HPDE6-E6E7 (cell line): ENCODE measurements at regions not wholly inside any gene's neighbourhood (a gene's known extent, or its start where the extent isn't known, plus 50 kb on each side); places are given as distances from the start of the nearest gene placed in this dataset.
"Not testable (repeated sequence)": the region's sequence is repeated elsewhere in the genome, so short reads cannot be mapped to it uniquely, and the experiment has no call there.

Source experiments
- DNase-seq: peaks from one replicate; pipeline ENCODE4 v3.0.0; 2011; ENCODE audit warnings: missing footprints; ENCODE audit errors: extremely low spot score

- DNase-seq, result no peak
Measured at GRCh38 chr7:66539902-66540375, 88.7 kb upstream of the KCTD7 start.

DNA sequence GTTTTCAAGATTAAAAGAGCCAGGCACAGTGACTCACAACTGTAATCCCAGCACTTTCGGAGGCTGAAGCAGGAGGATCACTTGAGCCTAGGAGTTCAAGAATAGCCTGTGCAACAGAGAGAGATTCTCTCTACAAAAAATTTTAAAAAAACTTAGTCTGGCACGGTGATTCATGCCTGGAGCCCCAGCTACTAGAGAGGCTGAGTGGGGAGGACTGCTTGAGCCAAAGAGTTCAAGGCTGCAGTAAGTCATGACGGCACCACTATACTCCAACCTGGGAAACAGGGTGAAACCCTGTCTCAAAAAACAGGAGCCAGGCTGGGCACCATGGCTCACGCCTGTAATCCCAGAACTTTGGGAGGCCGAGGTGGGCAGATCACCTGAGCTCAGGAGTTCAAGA is 86.6 kb upstream of the KCTD7 start:
- no peak for DNase-seq

DNA sequence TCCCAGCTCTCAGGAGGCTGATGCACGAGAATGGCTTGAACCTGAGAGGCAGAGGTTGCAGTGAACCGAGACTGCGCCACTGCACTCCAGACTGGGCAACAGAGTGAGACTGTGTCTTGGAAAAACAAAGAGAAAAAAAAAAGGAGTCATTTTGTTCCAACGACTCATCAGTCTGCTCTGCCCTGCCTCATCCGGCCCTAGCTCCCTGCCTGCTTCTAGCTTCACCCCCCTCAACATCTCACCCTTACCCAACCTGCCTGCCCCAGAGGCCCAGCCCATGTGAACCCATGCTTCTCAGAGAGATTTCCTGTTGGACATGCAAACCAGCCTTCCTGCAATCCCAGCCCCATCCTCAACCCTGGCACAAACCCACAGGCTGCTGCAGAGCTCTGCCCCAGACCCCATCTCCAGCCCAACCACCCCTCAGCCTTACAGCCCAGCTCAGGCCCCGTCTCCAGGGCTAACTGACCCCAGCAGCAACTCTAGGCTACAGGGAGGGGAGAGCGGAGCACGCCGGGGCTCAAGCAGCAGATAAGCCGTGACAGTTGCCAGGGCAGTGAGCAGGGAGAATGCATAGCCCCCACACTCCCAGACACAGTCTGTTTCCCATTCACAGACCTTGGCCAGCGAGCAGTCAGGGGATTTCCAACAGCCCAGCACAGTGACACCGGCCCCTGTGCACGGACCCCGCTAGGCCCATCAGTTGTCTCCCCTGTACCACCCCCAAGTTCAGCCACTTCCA is 86.0 kb upstream of the KCTD7 start:
- DNase-seq, result no peak

DNA sequence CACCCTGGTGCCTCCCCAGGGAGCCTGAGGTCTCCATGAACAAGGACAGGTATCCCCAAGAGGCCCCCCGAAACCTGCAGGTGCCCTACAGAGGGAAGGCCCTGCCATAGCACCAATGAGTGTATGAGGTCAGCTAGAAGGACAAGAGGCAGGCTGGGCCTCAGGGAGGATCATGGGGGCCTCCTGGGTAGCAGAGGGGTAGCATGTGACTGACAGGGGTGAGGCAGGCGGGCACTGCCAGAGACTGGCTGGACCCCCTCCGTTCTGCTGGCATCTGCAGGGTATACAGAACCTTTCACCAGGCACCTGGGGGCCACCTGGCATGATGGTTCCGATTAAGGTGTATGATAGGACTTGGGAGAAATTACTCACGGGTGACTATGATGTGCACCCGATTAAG is 79.2 kb upstream of the KCTD7 start:
- DNase-seq, result no peak

DNA sequence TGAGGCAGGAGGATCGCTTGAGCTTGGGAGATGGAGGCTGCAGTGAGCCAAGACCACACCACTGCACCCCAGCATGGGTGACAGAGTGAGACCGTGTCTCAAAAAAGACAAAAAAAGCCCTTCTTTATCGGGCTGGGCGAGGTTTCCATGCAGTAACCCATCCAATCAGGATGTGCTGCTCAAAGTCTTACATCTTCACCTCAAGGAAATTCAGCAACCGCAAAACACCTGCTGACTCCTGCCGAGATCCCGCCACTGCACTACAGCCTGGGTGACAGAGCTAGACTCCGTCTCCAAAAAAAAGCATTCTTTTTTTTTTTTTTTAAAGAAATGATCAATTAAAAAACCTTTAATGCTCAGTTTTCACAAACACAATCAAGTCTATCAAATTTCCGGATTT is 75.7 kb upstream of the KCTD7 start:
- DNase-seq, result no peak

GRCh38 chr7:66553675-66554074 is 75.0 kb upstream of the KCTD7 start:
- DNase-seq, result not testable (repeated sequence)

- DNase-seq, result not testable (repeated sequence)
Measured at GRCh38 chr7:66554291-66554690, 74.4 kb upstream of the KCTD7 start.

DNA sequence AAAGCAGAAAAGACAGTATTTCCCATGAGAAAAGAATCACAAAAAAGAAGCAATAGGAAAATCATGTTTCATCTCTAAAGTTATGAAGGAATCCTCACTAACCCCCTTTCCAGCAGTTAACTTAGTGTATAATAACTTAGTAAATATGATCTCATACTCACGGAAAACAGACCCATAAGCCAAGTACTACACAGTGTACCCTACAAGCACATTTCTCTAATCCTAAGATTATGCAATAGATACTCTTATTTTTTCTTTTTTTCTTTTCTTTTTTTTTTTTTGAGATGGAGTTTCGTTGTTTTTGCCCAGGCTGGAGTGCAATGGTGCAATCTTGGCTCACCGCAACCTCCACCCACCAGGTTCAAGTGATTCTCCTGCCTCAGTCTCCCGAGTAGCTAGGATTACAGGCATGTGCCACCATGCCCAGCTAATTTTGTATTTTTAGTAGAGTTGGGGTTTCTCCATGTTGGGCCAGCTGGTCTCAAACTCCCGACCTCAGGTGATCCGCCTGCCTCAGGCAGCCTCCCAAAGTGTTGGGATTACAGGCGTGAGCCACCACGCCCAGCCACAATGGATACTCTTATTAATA is 73.7 kb upstream of the KCTD7 start:
- not testable (repeated sequence) for DNase-seq

- no peak for DNase-seq
Measured at GRCh38 chr7:66556177-66556548, 72.5 kb upstream of the KCTD7 start.

- no peak for DNase-seq
Measured at GRCh38 chr7:66556549-66557213, 72.0 kb upstream of the KCTD7 start.

- DNase-seq, result peak; percentile 54
Measured at GRCh38 chr7:66557214-66558200, 71.2 kb upstream of the KCTD7 start.

DNA sequence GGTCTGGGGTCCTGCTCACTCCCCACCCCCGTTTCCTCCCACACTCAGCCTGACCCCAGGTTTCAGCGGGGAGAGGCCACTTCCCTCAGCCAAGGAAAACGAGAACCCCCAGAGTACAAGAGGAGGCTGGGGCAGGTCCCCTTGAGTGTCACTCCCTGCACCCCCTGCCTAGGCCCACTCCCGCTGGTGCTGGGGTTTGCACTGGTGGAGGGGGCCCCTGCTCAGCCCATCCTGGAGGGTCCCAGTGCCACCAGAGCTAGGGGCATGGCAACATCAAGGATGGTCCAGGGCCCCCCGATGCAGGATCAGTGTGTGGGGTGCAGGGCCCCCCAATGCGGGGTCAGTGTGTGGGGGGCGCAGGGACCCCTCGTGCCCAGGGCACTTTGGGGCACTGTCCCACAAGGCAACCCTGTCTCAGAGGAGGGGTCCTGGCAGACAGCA is 70.5 kb upstream of the KCTD7 start:
- DNase-seq, result no peak

DNA sequence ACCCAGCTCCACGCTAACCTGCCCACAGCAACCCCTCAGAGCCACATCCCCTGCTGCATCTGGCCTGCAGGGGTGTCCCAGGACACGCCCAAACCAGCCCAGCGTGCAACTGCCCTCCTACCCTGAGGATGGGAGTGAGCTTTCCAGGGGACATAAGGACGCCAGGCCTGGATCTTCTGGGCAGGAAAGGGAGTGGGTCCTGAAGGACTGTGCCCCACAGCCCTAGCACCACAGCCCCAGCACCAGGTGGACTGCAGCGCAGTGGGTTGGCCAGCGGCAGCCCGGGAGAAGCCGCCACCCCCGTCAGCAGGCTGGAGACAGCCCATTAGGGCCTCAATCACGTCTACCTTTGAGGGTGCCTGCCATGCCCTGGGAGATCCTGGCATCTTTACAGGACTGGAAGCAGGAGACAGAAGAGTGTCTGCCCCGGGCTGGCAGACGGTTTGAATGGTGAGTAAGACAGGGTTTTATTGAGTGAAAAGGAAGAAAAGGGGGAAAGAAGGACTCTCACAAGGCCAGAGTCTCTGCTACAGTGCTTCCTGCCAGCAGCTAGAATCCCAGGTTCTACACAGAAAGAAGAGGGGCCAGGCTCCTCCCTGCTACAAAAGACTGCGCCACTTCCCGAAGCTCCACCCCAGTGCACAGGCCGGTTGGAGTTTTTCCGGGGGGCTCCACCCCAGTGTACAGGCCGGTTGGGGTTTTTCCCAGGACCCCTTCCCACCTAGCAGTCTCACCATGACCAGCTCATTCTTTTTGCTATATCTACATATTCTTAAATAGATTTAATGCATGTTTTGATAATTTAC is 69.8 kb upstream of the KCTD7 start:
- no peak for DNase-seq

DNA sequence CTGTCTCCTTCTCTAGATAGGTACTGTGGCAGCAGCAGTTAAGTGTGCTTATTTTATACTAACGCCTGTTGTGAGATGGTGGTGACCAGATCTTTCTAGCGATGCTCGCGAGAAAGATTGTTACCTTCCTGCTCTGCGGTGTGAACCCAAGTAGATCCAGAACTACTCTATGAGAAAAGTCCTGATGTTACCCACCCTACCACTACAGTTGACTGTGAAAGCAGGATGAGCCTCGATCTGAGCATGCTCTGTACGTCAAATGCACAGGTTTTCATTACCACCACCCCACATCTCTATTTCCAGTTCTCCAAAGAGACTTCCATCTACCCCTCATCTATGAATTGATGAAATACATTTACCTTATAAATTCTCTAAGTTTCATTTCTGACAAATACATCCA is 64.6 kb upstream of the KCTD7 start:
- DNase-seq, result no peak

- DNase-seq, result not testable (repeated sequence)
Measured at GRCh38 chr7:66570179-66570578, 58.5 kb upstream of the KCTD7 start.

GRCh38 chr7:66571568-66571967 is 57.1 kb upstream of the KCTD7 start:
- DNase-seq, result no peak

DNA sequence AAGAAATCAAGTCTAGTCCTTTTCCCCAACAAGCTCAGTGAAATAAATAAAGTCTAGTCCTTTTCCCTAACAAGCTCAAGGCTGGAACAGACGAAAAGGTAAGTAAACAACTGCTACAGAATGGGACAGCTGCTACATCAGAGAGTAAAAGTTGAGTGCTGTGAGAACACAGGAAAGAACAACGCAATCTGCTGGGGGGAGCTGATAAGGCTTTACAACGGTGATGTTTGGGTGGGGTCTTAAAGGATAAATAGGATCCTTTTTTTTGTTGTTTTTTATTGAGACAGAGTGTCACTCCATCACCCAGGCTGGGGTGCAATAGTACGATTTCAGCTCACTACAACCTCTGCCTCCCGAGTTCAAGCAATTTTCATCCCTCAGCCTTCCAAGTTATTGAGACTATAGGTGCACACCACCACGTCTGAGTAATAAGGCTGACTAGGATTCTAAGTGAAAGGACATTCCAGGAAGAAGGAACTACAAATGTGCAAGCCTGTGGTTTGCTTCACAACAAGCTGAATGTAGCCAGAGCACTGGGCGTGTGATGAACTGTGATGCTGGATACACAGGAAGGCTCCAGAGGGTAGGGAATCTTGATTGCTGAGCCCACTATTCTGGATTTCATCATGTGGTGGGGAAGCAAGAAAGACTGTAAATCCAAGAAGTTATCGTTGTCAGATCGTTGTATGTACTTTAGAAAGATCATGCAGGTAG is 54.7 kb upstream of the KCTD7 start:
- not testable (repeated sequence) for DNase-seq

DNA sequence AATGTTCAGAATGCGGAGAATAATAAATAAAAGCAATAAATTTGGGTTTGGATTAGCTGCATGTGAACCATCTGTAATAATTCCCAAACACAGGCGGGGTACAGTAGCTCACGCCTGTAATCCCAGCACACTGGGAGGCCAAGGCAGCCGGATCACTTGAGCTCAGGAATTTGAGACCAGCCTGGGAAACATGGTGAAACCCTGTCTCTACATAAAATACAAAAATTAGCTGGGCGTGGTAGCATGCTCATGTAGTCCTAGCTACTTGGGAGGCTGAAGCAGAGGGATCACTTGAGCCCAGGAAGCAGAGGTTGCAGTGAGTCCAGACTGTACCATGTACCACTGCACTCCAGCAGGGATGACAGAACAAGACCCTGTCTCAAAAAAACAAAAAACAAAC is 53.9 kb upstream of the KCTD7 start:
- not testable (repeated sequence) for DNase-seq

DNA sequence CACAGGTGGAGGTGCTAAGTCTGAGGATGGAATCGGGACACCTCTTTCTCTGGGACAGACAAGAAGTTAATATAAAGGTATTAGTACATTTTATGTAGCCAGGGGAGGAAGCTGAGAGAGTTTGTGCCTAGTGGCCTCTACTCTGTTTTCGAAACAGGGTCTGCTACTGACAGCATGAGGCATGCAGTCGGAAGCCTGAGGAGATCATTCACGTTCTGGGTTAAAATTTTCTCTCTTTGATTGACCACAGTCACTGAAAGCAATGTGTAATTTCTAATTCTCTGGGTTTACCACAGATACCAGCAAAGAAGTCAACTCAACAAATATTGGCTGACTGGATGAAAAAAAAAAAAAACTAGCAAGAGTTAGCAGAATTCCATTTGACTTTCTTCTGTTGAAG is 53.3 kb upstream of the KCTD7 start:
- DNase-seq, result no peak

GRCh38 chr7:66576646-66577045 is 52.0 kb upstream of the KCTD7 start:
- no peak for DNase-seq
